HG03196 (cell line): ENCODE measurements at regions not wholly inside any gene's neighbourhood (a gene's known extent, or its start where the extent isn't known, plus 50 kb on each side); places are given as distances from the start of the nearest gene placed in this dataset.
"Not testable (repeated sequence)": the region's sequence is repeated elsewhere in the genome, so short reads cannot be mapped to it uniquely, and the experiment has no call there.

ENCODE experiments used
- ATAC-seq: cut with Tn5 transposase; IDR thresholded peaks from one replicate; pipeline ENCODE4 v1.9.1; 2021; ENCODE audit not compliant: unreplicated experiment

DNA sequence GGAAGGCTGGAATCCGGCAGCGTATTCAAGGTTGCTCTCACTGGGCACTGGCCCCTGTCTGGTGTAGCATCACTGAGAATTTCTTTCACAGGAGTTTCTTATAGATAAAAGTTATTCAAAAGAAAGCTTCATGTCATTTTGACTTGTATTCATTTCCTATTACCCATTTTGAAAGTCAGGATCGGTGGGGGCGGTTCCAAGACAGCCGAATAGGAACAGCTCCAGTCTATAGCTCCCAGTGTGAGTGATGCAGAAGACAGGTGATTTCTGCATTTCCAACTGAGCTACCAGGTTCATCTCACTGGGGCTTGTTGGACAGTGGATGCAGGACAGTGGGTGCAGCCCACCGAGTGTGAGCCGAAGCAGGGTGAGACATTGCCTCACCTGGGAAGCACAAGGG lies 51.5 kb upstream of the CDC42EP3 start:
- not testable (repeated sequence) for ATAC-seq

DNA sequence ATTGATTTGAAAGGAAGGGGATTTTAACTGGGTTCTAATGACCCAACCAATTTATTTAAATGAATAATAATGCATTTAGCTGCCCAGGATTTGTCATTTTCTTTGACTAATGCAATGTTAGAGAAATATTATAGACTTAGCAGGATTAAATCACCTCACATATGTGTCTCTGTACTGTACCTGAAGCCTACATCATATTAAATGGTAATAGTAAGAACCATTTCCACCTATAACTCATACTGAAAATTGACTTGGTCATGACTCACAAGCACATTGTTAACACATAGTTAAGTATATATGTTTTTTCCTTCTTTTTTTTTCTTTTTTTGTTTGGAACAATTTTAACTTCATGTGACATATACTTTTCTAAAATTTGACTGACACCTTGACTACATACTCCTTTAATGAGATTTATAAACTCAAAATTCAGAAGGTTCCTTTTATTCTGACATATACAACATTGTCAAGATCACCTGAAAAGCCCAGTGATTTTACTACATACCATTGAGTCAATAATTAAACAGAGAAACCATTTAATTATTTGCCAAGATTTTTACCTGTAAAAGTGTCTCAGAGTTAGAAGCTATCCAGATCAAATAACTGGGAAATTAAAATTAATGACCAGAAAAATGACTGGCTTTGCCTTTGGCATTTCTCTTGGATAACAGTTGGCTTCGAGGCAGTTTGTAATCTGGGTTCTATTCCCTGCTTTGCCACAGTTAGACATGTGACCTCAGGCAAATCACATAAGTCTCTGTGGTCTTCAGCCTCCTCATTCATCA lies 58.8 kb upstream of the CDC42EP3 start:
- ATAC-seq: no peak

- ATAC-seq: not testable (repeated sequence)
Observed at GRCh38 chr2:37732412-37732811, 61.0 kb upstream of the CDC42EP3 start.

- no peak for ATAC-seq
Observed at GRCh38 chr2:37733251-37733650, 61.8 kb upstream of the CDC42EP3 start.

DNA sequence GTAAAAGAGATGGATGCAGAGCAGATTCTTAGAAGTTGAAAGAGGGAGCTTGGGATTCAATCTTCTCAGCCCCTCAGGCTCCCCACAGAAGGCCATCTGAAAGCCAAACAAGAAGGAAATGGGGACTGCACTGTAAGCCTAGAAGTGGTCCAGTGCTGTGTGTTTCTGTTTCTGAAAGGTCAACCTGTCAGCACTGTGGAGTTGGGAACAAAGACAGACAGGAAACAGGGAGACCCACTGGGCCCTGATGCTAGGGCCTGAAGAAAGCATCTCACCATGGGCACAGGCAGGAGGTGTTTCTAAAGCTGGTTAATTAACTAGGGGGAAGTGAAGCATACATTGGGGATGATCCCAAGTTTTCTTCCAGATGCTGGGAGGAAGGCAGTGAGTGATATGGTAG lies 62.5 kb upstream of the CDC42EP3 start:
- ATAC-seq: not testable (repeated sequence)

DNA sequence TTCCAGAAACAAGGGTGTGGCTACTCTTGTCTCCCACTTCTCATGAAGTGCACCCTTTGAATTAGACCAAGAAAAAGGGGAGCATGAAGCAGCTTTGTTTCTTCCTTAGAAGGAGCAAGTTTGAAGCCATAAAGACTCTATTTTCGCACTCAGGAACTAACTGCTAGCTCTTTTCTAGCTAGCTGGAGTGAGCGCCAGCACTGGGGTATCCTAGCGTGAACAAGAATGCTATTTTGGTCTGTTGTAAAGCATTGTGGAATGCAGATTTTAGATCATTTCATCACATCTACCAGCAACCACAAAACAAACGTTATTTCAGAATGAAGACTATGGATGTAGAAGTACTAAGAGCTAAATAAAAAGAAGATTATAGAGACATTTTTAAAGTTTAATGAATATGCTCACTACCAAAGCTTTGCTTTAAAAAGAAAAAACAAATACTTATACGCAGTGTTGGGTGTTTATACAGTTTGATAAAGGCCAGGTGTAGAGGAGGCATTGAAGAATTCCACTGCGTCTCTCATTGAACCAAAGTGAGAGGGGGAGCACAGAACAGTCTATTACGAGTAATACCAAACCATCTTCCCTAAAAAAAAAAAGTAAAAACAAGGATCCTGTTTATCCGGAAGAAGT lies 63.6 kb upstream of the CDC42EP3 start:
- not testable (repeated sequence) for ATAC-seq

GRCh38 chr2:37735524-37735910 lies 64.1 kb upstream of the CDC42EP3 start:
- not testable (repeated sequence) for ATAC-seq

DNA sequence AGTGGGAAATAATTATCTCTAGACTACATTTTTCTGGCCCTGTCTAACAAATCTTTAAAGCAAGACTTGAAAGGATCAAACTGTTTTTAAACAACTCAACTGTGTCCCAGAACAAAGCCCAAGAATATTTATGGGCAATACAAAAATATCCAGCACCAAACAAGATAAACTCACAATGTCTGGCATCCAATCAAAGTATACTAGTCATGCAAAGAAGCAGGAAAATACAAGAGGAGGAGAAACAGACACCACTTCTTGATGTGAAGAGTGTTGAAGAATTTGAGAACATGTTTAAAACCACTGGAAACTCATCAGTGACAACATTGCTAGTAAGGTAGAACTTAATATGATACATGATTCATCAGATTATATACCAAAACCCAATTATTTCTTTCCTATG lies 66.1 kb upstream of the CDC42EP3 start:
- ATAC-seq: no peak

DNA sequence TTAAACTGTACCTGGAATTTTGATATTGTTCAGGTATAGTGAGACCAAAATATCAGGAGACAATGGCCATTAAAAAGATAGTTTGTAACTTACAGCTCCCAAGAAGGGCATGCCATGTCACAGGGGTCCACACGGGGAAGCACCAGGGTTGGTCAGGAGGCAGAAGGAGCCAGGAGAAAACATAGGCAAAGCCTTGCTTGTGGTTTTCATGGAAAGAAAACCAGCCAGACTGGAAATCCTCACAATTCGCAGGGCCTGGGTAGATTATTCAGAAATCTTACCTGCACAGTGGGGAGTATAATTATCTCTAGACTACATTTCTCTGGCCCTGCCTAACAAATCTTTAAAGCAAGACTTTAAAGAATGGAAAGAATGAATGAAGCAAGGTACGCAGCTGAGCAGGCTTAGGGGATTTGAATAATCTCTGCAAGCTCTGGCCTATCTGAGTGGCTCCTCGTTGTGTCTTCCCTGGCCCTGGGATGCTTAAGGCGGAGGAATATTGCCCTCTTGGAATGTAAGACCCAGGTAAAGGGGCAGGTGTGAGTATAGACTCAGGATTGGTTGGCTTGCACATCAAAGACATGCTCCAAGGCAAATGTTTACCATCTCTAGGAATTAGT lies 66.9 kb upstream of the CDC42EP3 start:
- ATAC-seq: no peak

DNA sequence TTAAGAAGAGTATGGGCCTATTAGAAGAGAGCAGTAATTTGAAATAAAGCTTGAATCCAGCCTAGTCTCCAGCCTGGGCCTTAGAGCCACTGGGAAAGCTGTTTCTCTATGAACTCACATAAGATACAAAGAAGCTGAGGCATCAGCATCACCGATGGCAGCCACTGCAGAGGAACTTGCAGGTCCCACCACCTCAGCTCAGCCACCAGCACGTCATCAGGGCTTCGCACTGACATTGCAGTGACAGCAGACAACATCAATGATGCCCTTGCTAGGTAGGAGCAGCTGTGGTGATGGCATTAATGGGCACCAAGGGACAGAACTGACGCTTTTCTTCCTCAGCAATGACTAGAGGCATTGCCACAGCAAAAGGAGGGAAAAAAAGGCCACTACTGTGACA lies 67.7 kb upstream of the CDC42EP3 start:
- ATAC-seq: no peak

- ATAC-seq: no peak
Observed at GRCh38 chr2:37740164-37740739, 68.8 kb upstream of the CDC42EP3 start.

GRCh38 chr2:37742286-37742685 lies 70.8 kb upstream of the CDC42EP3 start:
- ATAC-seq: no peak

- no peak for ATAC-seq
Observed at GRCh38 chr2:37744010-37744409, 72.6 kb upstream of the CDC42EP3 start.

- not testable (repeated sequence) for ATAC-seq
Observed at GRCh38 chr2:37744961-37745360, 73.5 kb upstream of the CDC42EP3 start.

DNA sequence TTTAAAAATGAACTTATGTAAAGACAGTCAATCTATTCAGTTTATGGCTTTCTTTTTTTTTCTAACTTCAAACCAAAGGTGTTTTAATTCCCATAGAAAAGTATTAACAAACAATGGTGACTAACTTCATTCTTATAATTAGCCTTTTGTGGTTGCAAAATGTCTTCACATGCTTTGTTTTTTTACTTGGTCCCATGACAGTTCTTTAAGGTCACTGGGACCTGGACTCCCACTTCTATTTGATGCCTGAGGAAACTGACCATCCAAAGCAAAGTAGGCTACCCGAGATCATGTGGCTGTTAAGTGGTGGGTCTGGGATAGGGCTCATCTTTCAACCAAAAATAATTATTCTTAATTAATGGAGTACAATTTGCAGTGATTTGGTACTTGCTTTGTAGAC lies 74.6 kb upstream of the CDC42EP3 start:
- ATAC-seq: not testable (repeated sequence)

- no peak for ATAC-seq
Observed at GRCh38 chr2:37746883-37747282, 75.4 kb upstream of the CDC42EP3 start.

- ATAC-seq: no peak
Observed at GRCh38 chr2:37748541-37748940, 77.1 kb upstream of the CDC42EP3 start.

DNA sequence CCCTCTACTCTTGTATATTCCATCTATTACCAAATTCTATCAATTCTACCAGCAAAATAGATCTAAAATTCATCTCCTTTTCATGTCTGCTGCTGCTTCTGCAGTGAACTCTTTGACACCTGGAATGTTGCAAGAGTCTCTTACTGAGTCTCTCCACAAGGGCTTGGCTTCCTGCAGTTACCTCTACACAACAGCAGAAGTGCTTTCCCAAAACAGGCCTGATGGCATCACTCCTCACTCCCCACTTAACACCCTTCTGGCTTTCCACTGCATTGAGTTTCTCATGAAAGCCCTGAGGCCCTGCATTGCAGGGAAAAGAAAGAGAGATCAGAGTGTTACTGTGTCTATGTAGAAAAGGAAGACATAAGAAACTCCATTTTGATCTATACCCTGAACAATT lies 78.8 kb upstream of the CDC42EP3 start:
- ATAC-seq: not testable (repeated sequence)

- ATAC-seq: no peak
Observed at GRCh38 chr2:37752766-37753165, 81.3 kb upstream of the CDC42EP3 start.

DNA sequence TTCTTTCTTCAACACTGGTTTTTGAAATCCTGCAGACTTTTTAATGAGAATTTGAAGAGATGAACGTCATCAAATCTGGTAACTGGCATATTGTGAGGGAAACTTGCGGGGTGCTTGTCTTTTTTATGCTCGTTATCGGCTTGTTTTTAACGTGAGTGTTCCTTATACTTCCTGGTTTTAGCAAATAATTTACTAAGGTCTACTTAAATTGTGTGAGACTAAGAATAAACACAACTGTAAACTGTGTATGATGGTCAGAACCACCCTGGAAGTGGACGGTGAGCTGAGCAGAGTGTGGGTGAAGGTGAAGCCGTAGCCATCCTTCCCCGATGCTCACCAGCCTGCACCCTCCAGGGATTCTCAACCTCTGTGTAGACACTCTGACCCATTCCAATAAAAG lies 82.3 kb upstream of the CDC42EP3 start:
- ATAC-seq: no peak

DNA sequence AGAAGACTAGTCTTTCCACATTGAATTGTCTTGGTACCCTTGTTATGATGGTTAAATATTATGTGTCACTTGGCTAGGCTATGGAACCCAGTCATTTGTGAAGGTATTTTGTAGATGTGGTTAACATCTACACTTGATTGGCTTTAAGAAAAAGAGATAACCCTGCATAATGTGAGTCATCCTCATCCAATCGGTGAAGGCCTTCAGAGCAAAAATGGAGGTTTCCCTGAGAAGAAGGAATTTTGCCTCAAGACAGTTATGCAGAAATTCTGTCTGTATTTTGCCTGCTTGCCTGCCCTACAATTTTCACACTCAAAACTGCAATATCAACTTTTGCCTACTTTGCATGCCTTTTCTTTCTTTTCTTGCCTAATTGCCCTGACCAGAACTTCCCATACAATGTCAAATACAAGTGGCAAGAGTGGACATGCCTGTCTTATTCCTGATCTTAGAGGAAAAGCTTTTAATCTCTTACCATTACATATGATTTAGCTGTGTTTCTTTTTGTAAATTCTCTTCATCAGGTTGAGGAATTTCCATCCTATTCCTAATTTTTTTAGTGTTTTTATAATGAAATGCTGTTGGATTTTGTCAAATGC lies 84.6 kb upstream of the CDC42EP3 start:
- ATAC-seq: not testable (repeated sequence)
